ENCODE measurements at regions not wholly inside any gene's neighbourhood (a gene's known extent, or its start where the extent isn't known, plus 50 kb on each side); places are given as distances from the start of the nearest gene placed in this dataset.

- H3K36me3 Mint-ChIP-seq (ENCODE audit: low read depth): peaks cover 22% of the 10 kb centered on the region; the same call in 2 of the 3 replicates
- H3K27me3 Mint-ChIP-seq (ENCODE audit: insufficient read depth, low read depth, poor library complexity): peaks cover 2% of the 10 kb centered on the region
- ATAC-seq: no peak
- Histone ChIP-seq H2AFZ (no peak overlapping the region), H3K4me3 (no peak overlapping the region), H3K79me2 (replicated peaks; ENCODE audit: insufficient read depth) (no peaks in the 10 kb centered on the region), H4K20me1 (replicated peaks; ENCODE audit: insufficient read depth) (no peaks in the 10 kb centered on the region), H3K36me3 (ENCODE audit: insufficient read depth) (peaks cover 8% of the 10 kb centered on the region), H3K4me2 (no peak overlapping the region), H3K4me1 (ENCODE audit: insufficient read depth) (no peaks in the 10 kb centered on the region), H3K27ac (ENCODE audit: low read depth) (no peak overlapping the region), H3F3A (replicated peaks; ENCODE audit: low read depth) (no peaks in the 10 kb centered on the region), H3K9me2 (ENCODE audit: insufficient read depth) (no peaks in the 10 kb centered on the region), H3K27me3 (ENCODE audit: insufficient read depth) (no peaks in the 10 kb centered on the region)
- peaks cover 30% of the 10 kb centered on the region for H3K9me3 Mint-ChIP-seq
- no peak overlapping the region for H3K4me3 Mint-ChIP-seq
- no peak overlapping the region for H3K27ac Mint-ChIP-seq
- DNase-seq (ENCODE audit: low spot score): no peak
- TF ChIP-seq ZNF462 (CRISPR knock-in tag; IDR thresholded peaks at IDR 0.05) (no peak), CTCF (conservative IDR thresholded peaks at IDR 0.05; ENCODE audit: low read depth in 2 of 2) (no peak), STAT1 (IDR thresholded peaks at IDR 0.05; ENCODE audit: unreplicated experiment) (no peak), EZH2 (IDR thresholded peaks at IDR 0.05; ENCODE audit: low read depth, unreplicated experiment) (no peak), POLR2AphosphoS5 (IDR thresholded peaks at IDR 0.05; ENCODE audit: low read depth) (no peak), JUNB (IDR thresholded peaks at IDR 0.05; ENCODE audit: unreplicated experiment) (no peak), ZNF114 (CRISPR knock-in tag; IDR thresholded peaks at IDR 0.05) (no peak), ZNF331 (CRISPR knock-in tag; IDR thresholded peaks at IDR 0.05; ENCODE audit: low read depth) (no peak), CREB1 (CRISPR knock-in tag; IDR thresholded peaks at IDR 0.05; ENCODE audit: low read depth) (no peak), EZH2phosphoT487 (IDR thresholded peaks at IDR 0.05; ENCODE audit: unreplicated experiment) (no peak)
- TF ChIP-seq, protein P1, sequence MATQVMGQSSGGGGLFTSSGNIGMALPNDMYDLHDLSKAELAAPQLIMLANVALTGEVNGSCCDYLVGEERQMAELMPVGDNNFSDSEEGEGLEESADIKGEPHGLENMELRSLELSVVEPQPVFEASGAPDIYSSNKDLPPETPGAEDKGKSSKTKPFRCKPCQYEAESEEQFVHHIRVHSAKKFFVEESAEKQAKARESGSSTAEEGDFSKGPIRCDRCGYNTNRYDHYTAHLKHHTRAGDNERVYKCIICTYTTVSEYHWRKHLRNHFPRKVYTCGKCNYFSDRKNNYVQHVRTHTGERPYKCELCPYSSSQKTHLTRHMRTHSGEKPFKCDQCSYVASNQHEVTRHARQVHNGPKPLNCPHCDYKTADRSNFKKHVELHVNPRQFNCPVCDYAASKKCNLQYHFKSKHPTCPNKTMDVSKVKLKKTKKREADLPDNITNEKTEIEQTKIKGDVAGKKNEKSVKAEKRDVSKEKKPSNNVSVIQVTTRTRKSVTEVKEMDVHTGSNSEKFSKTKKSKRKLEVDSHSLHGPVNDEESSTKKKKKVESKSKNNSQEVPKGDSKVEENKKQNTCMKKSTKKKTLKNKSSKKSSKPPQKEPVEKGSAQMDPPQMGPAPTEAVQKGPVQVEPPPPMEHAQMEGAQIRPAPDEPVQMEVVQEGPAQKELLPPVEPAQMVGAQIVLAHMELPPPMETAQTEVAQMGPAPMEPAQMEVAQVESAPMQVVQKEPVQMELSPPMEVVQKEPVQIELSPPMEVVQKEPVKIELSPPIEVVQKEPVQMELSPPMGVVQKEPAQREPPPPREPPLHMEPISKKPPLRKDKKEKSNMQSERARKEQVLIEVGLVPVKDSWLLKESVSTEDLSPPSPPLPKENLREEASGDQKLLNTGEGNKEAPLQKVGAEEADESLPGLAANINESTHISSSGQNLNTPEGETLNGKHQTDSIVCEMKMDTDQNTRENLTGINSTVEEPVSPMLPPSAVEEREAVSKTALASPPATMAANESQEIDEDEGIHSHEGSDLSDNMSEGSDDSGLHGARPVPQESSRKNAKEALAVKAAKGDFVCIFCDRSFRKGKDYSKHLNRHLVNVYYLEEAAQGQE (IDR thresholded peaks at IDR 0.05; ENCODE audit: unreplicated experiment): no peak
- no peaks in the 10 kb centered on the region; the same call in 2 of the 3 replicates for H3K4me1 Mint-ChIP-seq
Observed at GRCh38 chr12:70149665-70150064, 93.6 kb upstream of the CNOT2 start.
